ENCODE measurements at regions not wholly inside any gene's neighbourhood (a gene's known extent, or its start where the extent isn't known, plus 50 kb on each side); places are given as distances from the start of the nearest gene placed in this dataset.

DNA sequence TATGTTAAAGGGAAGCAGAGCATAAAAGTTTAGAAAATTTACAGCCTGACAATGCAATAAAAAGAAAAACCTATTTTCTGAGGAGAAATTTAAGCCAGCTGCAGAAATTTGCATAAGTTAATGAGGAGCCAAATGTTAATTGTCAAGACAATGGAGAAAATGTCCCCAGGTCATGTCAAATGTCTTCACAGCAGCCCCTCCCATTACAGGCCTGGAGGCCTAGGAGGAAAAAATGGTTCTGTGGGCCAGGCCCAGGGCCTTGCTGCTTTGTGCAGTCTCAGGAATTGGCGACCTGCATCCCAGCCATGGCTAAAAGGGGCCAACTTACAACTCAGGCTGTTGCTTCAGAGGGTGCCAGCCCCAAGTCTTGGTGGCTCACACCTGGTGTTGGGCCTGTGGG, 275.4 kb upstream of the RPS6KA3 start:
- no peak for TF ChIP-seq EP300 (IDR thresholded peaks at IDR 0.05; ENCODE audit: borderline replicate concordance in 1 of 2, low read depth in 1 of 2, low read length in 1 of 2)
- no peak for TF ChIP-seq RAD21 (IDR thresholded peaks at IDR 0.05; ENCODE audit: low read length)
- TF ChIP-seq, protein P1, sequence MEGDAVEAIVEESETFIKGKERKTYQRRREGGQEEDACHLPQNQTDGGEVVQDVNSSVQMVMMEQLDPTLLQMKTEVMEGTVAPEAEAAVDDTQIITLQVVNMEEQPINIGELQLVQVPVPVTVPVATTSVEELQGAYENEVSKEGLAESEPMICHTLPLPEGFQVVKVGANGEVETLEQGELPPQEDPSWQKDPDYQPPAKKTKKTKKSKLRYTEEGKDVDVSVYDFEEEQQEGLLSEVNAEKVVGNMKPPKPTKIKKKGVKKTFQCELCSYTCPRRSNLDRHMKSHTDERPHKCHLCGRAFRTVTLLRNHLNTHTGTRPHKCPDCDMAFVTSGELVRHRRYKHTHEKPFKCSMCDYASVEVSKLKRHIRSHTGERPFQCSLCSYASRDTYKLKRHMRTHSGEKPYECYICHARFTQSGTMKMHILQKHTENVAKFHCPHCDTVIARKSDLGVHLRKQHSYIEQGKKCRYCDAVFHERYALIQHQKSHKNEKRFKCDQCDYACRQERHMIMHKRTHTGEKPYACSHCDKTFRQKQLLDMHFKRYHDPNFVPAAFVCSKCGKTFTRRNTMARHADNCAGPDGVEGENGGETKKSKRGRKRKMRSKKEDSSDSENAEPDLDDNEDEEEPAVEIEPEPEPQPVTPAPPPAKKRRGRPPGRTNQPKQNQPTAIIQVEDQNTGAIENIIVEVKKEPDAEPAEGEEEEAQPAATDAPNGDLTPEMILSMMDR (IDR thresholded peaks at IDR 0.05): no peak
- TF ChIP-seq, protein P2, sequence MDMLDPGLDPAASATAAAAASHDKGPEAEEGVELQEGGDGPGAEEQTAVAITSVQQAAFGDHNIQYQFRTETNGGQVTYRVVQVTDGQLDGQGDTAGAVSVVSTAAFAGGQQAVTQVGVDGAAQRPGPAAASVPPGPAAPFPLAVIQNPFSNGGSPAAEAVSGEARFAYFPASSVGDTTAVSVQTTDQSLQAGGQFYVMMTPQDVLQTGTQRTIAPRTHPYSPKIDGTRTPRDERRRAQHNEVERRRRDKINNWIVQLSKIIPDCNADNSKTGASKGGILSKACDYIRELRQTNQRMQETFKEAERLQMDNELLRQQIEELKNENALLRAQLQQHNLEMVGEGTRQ (IDR thresholded peaks at IDR 0.05; ENCODE audit: borderline replicate concordance, low read depth, low read length): no peak
- TF ChIP-seq POLR2AphosphoS5 (IDR thresholded peaks at IDR 0.05; ENCODE audit: low read depth, low read length): no peak
- TF ChIP-seq, protein P3, sequence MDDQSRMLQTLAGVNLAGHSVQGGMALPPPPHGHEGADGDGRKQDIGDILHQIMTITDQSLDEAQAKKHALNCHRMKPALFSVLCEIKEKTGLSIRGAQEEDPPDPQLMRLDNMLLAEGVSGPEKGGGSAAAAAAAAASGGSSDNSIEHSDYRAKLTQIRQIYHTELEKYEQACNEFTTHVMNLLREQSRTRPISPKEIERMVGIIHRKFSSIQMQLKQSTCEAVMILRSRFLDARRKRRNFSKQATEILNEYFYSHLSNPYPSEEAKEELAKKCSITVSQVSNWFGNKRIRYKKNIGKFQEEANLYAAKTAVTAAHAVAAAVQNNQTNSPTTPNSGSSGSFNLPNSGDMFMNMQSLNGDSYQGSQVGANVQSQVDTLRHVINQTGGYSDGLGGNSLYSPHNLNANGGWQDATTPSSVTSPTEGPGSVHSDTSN (IDR thresholded peaks at IDR 0.05): no peak
- TF ChIP-seq, protein P4, sequence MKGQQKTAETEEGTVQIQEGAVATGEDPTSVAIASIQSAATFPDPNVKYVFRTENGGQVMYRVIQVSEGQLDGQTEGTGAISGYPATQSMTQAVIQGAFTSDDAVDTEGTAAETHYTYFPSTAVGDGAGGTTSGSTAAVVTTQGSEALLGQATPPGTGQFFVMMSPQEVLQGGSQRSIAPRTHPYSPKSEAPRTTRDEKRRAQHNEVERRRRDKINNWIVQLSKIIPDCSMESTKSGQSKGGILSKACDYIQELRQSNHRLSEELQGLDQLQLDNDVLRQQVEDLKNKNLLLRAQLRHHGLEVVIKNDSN (IDR thresholded peaks at IDR 0.05; ENCODE audit: borderline replicate concordance, low read depth): no peak
- no peak for TF ChIP-seq JUND (IDR thresholded peaks at IDR 0.05)
- TF ChIP-seq, protein P5, sequence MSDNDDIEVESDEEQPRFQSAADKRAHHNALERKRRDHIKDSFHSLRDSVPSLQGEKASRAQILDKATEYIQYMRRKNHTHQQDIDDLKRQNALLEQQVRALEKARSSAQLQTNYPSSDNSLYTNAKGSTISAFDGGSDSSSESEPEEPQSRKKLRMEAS (IDR thresholded peaks at IDR 0.05; ENCODE audit: low read depth): no peak
- TF ChIP-seq NRF1 (IDR thresholded peaks at IDR 0.05; ENCODE audit: low read depth, low read length): no peak
